ENCODE measurements at regions not wholly inside any gene's neighbourhood (a gene's known extent, or its start where the extent isn't known, plus 50 kb on each side); places are given as distances from the start of the nearest gene placed in this dataset.

- no peak for TF ChIP-seq NFIC (IDR thresholded peaks at IDR 0.05)
- no peak for TF ChIP-seq EP300 (IDR thresholded peaks at IDR 0.05; ENCODE audit: borderline replicate concordance)
- TF ChIP-seq, protein P1, sequence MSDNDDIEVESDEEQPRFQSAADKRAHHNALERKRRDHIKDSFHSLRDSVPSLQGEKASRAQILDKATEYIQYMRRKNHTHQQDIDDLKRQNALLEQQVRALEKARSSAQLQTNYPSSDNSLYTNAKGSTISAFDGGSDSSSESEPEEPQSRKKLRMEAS (IDR thresholded peaks at IDR 0.05) = no peak
- TF ChIP-seq TAF1 (IDR thresholded peaks at IDR 0.05; ENCODE audit: low read depth) = no peak
- no peak for TF ChIP-seq TEAD4 (IDR thresholded peaks at IDR 0.05)
These were observed 229.3 kb downstream of the MINAR1 start for GRCh38 chr15:79661411-79661810.

Data from Ishikawa (cell line).